Keratinocyte (primary cell): ENCODE measurements at regions not wholly inside any gene's neighbourhood (a gene's known extent, or its start where the extent isn't known, plus 50 kb on each side); places are given as distances from the start of the nearest gene placed in this dataset.

ENCODE experiments used
- DNase-seq: peaks from one replicate; pipeline ENCODE4 v3.0.0-alpha.2; 2011; ENCODE audit warnings: low read depth, missing footprints, low spot score
- FAIRE-seq: peaks from 2 replicates; lab custom pipeline; 2011; peaks lifted over from hg19 to GRCh38; lab: Jason Lieb, UNC
- H2AFZ ChIP-seq: 2 replicates; pipeline ENCODE4 v1.6.0; 2012; ENCODE audit warnings: low read length, control low read depth, inconsistent platforms; ENCODE audit not compliant: control insufficient read depth
- H3K27ac ChIP-seq: 2 replicates; pipeline ENCODE4 v1.5.1; 2011; ENCODE audit warnings: low read length; ENCODE audit not compliant: control insufficient read depth, insufficient read depth
- H3K27me3 ChIP-seq: 3 replicates; pipeline ENCODE4 v1.6.0; 2011; ENCODE audit warnings: low read length; ENCODE audit not compliant: control insufficient read depth, insufficient read depth; ENCODE audit errors: extremely low read depth
- H3K36me3 ChIP-seq, 2 experiments: 2 replicates in 1 of 2; 3 replicates in 1 of 2; pipeline ENCODE4 v1.5.1; 2011; ENCODE audit warnings: low read length in 2 of 2, mild to moderate bottlenecking in 1 of 2; ENCODE audit not compliant: control insufficient read depth in 2 of 2, insufficient read depth in 2 of 2; ENCODE audit errors: extremely low read depth in 1 of 2
- H3K4me1 ChIP-seq: 3 replicates; pipeline ENCODE4 v1.5.1; 2011; ENCODE audit warnings: low read length; ENCODE audit not compliant: control insufficient read depth, insufficient read depth; ENCODE audit errors: extremely low read depth
- H3K4me2 ChIP-seq: 3 replicates; pipeline ENCODE4 v1.6.0; 2011; ENCODE audit warnings: low read depth, low read length; ENCODE audit not compliant: control insufficient read depth, insufficient read depth; ENCODE audit errors: extremely low read depth
- H3K4me3 ChIP-seq, 3 experiments: fragments of 200-600 bp in 1 of 3; sonication (generic) in 1 of 3; 2 replicates in 2 of 3; 3 replicates in 1 of 3; pipeline ENCODE4 v1.5.1; 2011 to 2016; ENCODE audit warnings: low read length in 3 of 3, mild to moderate bottlenecking in 3 of 3, control low read depth in 2 of 3, inconsistent platforms in 1 of 3, low read depth in 1 of 3, mixed read lengths in 1 of 3, mixed run types in 1 of 3, moderate library complexity in 1 of 3; ENCODE audit not compliant: control insufficient read depth in 2 of 3, insufficient read depth in 2 of 3; ENCODE audit errors: extremely low read depth in 1 of 3
- H3K79me2 ChIP-seq: 2 replicates; pipeline ENCODE4 v1.6.0; 2012; ENCODE audit warnings: low read length; ENCODE audit not compliant: control insufficient read depth, insufficient read depth
- H3K9ac ChIP-seq: 3 replicates; pipeline ENCODE4 v1.6.0; 2011; ENCODE audit warnings: low read length; ENCODE audit not compliant: control insufficient read depth, insufficient read depth; ENCODE audit errors: extremely low read depth
- H3K9me1 ChIP-seq: 3 replicates; pipeline ENCODE4 v1.6.0; 2011; ENCODE audit warnings: low read length; ENCODE audit not compliant: control insufficient read depth, insufficient read depth; ENCODE audit errors: extremely low read depth
- H3K9me3 ChIP-seq: 2 replicates; pipeline ENCODE4 v1.5.1; 2012; ENCODE audit warnings: low read depth, low read length; ENCODE audit not compliant: control insufficient read depth
- H4K20me1 ChIP-seq: 3 replicates; pipeline ENCODE4 v1.6.0; 2011; ENCODE audit warnings: low read length; ENCODE audit not compliant: control insufficient read depth, insufficient read depth; ENCODE audit errors: extremely low read depth
- CTCF ChIP-seq, 3 experiments: IDR thresholded peaks in 1 of 3; conservative IDR thresholded peaks in 1 of 3; optimal IDR thresholded peaks in 1 of 3; 2 replicates in 2 of 3; 3 replicates in 1 of 3; pipeline versions ENCODE3 to v1.5.1; 2011; ENCODE audit warnings: low read length in 3 of 3, mild to moderate bottlenecking in 3 of 3, moderate library complexity in 2 of 3, control low read depth in 1 of 3, inconsistent platforms in 1 of 3; ENCODE audit not compliant: insufficient read depth in 2 of 3; ENCODE audit errors: extremely low read depth in 1 of 3
- EZH2 ChIP-seq: IDR thresholded peaks from one replicate; pipeline ENCODE4 v1.6.1; 2012; ENCODE audit warnings: inconsistent platforms, mild to moderate bottlenecking, low read length, moderate library complexity
- dilution Hi-C: fragments of 300-500 bp; cut with MboI; formaldehyde crosslinking; loops from one replicate; pipeline ENCODE4 v1.7.0; 2020; ENCODE audit warnings: low sequenced_read_pairs; ENCODE audit not compliant: extremely low pct_ligation_motif_present

DNA sequence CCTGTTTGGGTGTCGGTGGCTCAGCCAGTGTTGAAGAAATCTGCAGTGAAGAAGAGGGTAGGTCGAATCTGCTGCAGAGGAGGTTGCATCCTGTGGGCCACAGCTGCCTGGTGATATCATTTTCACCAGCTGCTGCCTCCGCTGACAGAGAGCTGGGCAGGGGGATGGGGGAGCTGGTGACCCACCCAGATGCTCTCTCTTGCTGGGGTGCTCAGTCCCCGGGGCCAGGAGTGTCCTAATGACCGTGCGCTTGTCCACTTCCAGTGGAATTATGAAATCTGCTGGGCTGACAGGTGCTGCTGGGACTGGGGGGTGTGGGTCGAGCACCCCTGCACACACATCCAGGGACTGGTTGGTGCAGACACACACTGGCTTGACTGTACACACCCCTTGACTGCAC lies 83.2 kb upstream of the IRX4 start:
- Histone ChIP-seq H3K4me1 (peaks cover 16% of the 10 kb centered on the region), H3K4me2 (no peak overlapping the region), H3K36me3 (no peaks in the 10 kb centered on the region), H3K9ac (no peak overlapping the region), H4K20me1 (no peaks in the 10 kb centered on the region), H3K79me2 (no peaks in the 10 kb centered on the region), H3K9me3 (no peaks in the 10 kb centered on the region), H3K4me3 (no peak overlapping the region), H3K27ac (no peak overlapping the region), H3K27me3 (no peaks in the 10 kb centered on the region), H2AFZ (no peak overlapping the region), H3K9me1 (no peaks in the 10 kb centered on the region)
- DNase-seq (no peak), FAIRE-seq (no peak)
- no peak for TF ChIP-seq CTCF (optimal IDR thresholded peaks at IDR 0.05 in 1 of 3, IDR thresholded peaks at IDR 0.05 in 1 of 3, conservative IDR thresholded peaks at IDR 0.05 in 1 of 3; ENCODE audit: extremely low read depth in 1 of 3, insufficient read depth in 2 of 3, low read length in 3 of 3)
- dilution Hi-C loops: no loop called here

GRCh38 chr5:1963941-1964451 lies 81.3 kb upstream of the IRX4 start:
- Histone ChIP-seq H4K20me1 (no peaks in the 10 kb centered on the region), H3K79me2 (no peaks in the 10 kb centered on the region), H3K27me3 (no peaks in the 10 kb centered on the region), H3K36me3 (no peaks in the 10 kb centered on the region), H3K4me1 (peaks cover 16% of the 10 kb centered on the region), H3K4me3 (no peak overlapping the region), H3K9ac (no peak overlapping the region), H3K9me3 (no peaks in the 10 kb centered on the region), H3K4me2 (no peak overlapping the region), H2AFZ (no peak overlapping the region), H3K9me1 (no peaks in the 10 kb centered on the region), H3K27ac (no peak overlapping the region)
- FAIRE-seq (no peak), DNase-seq (no peak)
- TF ChIP-seq CTCF (optimal IDR thresholded peaks at IDR 0.05 in 1 of 3, IDR thresholded peaks at IDR 0.05 in 1 of 3, conservative IDR thresholded peaks at IDR 0.05 in 1 of 3; ENCODE audit: extremely low read depth in 1 of 3, insufficient read depth in 2 of 3, low read length in 3 of 3) (no peak), EZH2 (no peak)
- dilution Hi-C loops: no loop called here
